Adrenal gland (tissue), 5 donors: ENCODE measurements at regions not wholly inside any gene's neighbourhood (a gene's known extent, or its start where the extent isn't known, plus 50 kb on each side); places are given as distances from the start of the nearest gene placed in this dataset.

ENCODE experiments used
- CTCF ChIP-seq, 6 experiments: fragments of 450-650 bp in 4 of 6; fragments of 200-600 bp in 2 of 6; sonication (generic) in 1 of 6; IDR thresholded peaks; 1 replicate in 5 of 6; 2 replicates in 1 of 6; pipeline versions ENCODE4 v1.5.1 to v1.8.0; 2016 to 2021; ENCODE audit warnings: antibody characterized with exemption in 6 of 6, mild to moderate bottlenecking in 2 of 6, moderate library complexity in 1 of 6
- POLR2A ChIP-seq, 2 donors: fragments of 450-650 bp; IDR thresholded peaks; one replicate each; pipeline ENCODE4 v1.6.1; 2017; ENCODE audit warnings: antibody characterized with exemption in 2 of 2, mild to moderate bottlenecking in 2 of 2, moderate library complexity in 1 of 2
- donor health status: DM: no; HTN: no; CAD: no.

- TF ChIP-seq CTCF (IDR thresholded peaks at IDR 0.05) (no peak), POLR2A (IDR thresholded peaks at IDR 0.05) (no peak)
These were observed 75.1 kb downstream of the METRNL start for GRCh38 chr17:83154311-83155127.
